SU-DHL-6 (cell line): ENCODE measurements at regions not wholly inside any gene's neighbourhood (a gene's known extent, or its start where the extent isn't known, plus 50 kb on each side); places are given as distances from the start of the nearest gene placed in this dataset.

Experiments used
- H2AFZ ChIP-seq: fragments of 200-600 bp; sonication (generic); 2 replicates; pipeline ENCODE4 v1.6.1; 2014; ENCODE audit warnings: low read depth, mild to moderate bottlenecking, moderate library complexity, mixed read lengths, antibody characterized with exemption, low read length; ENCODE audit not compliant: severe bottlenecking
- H3F3A ChIP-seq: fragments of 200-600 bp; shearing (Covaris generic); 2 replicates; pipeline ENCODE4 v1.6.0; 2016; ENCODE audit warnings: antibody characterized with exemption, mild to moderate bottlenecking; ENCODE audit not compliant: insufficient read depth
- H3K27ac ChIP-seq: fragments of 200-600 bp; sonication (generic); 2 replicates; pipeline ENCODE4 v1.5.1; 2016; ENCODE audit warnings: low read depth, mild to moderate bottlenecking, low read length, moderate library complexity, mixed read lengths
- H3K27me3 ChIP-seq: fragments of 200-600 bp; sonication (generic), shearing (Covaris generic); 2 replicates; pipeline ENCODE4 v1.6.0; 2014; ENCODE audit warnings: mild to moderate bottlenecking, low read length
- H3K36me3 ChIP-seq: fragments of 200-600 bp; sonication (generic); 2 replicates; pipeline ENCODE4 v1.6.1; 2014; ENCODE audit warnings: mild to moderate bottlenecking, low read length, mixed read lengths
- H3K4me2 ChIP-seq: fragments of 300-600, 200-600 bp; shearing (Covaris generic), sonication (generic); 2 replicates; pipeline ENCODE4 v1.6.0; 2014; ENCODE audit warnings: low read length, low read depth, mild to moderate bottlenecking; ENCODE audit not compliant: poor library complexity, severe bottlenecking
- H3K4me3 ChIP-seq: fragments of 200-600 bp; sonication (generic); 2 replicates; pipeline ENCODE4 v1.5.1; 2014; ENCODE audit warnings: antibody characterized with exemption, low read length, mild to moderate bottlenecking, mixed read lengths; ENCODE audit not compliant: insufficient read depth, poor library complexity, severe bottlenecking
- H3K79me2 ChIP-seq: fragments of 200-600 bp; sonication (generic); 2 replicates; pipeline ENCODE4 v1.6.1; 2014; ENCODE audit warnings: mild to moderate bottlenecking, low read length, moderate library complexity; ENCODE audit not compliant: insufficient read depth
- H3K9ac ChIP-seq: fragments of 200-600 bp; sonication (generic); 2 replicates; pipeline ENCODE4 v1.7.0; 2014; ENCODE audit warnings: mild to moderate bottlenecking, low read length
- H3K9me2 ChIP-seq: fragments of 200-600 bp; sonication (generic); replicated peaks from 2 replicates; pipeline ENCODE4 v1.6.1; 2014; ENCODE audit warnings: low read length; ENCODE audit not compliant: insufficient read depth
- H3K9me3 ChIP-seq: fragments of 200-600 bp; sonication (generic); 2 replicates; pipeline ENCODE4 v1.6.1; 2014; ENCODE audit warnings: low read length, mixed read lengths; ENCODE audit not compliant: insufficient read depth
- H4K20me1 ChIP-seq: fragments of 200-600 bp; sonication (generic); 2 replicates; pipeline ENCODE4 v1.6.1; 2014; ENCODE audit warnings: low read depth, mild to moderate bottlenecking, antibody characterized with exemption, low read length, moderate library complexity, mixed read lengths
- EZH2phosphoT487 ChIP-seq: fragments of 200-600 bp; sonication (generic), shearing (Covaris generic); conservative IDR thresholded peaks from 2 replicates; pipeline ENCODE4 v1.6.1; 2018; ENCODE audit warnings: mild to moderate bottlenecking, antibody characterized with exemption, low read length, moderate library complexity, mixed read lengths
- TF ChIP-seq, protein P1 (sequence below): fragments of 200-600 bp; sonication (generic); IDR thresholded peaks from one replicate; pipeline ENCODE4 v1.5.1; 2017; ENCODE audit warnings: antibody characterized with exemption, mild to moderate bottlenecking, low read length, moderate library complexity; ENCODE audit not compliant: insufficient read depth, poor library complexity, severe bottlenecking

DNA sequence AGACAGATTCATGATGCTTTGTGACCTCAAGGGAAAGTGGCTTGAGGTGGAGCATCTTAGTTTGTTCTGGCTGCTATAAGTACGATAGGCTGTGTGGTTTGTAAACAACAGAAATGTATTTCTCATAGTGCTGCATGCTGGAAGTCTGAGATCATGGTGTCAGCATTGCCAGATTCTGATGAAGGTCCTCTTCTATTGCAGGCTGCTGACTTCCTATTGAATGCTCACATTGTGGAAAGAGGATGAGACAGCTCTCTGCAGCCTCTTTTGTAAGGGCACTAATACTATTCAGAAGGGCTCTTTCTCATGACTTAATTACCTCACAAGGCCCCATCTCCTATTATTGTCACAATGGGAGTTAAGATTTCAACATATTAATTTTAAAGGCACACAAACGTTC, 1674.0 kb upstream of the PCDH7 start:
- Histone ChIP-seq H3K27me3 (no peaks in the 10 kb centered on the region), H4K20me1 (no peaks in the 10 kb centered on the region), H3K27ac (no peak overlapping the region), H3F3A (no peaks in the 10 kb centered on the region), H2AFZ (peak overlapping the region; percentile 22), H3K9ac (no peak overlapping the region), H3K79me2 (no peaks in the 10 kb centered on the region), H3K4me3 (no peak overlapping the region), H3K9me2 (no peaks in the 10 kb centered on the region), H3K4me2 (no peak overlapping the region), H3K9me3 (no peaks in the 10 kb centered on the region), H3K36me3 (no peaks in the 10 kb centered on the region)
- TF ChIP-seq EZH2phosphoT487, result no peak
- TF ChIP-seq, protein P1, sequence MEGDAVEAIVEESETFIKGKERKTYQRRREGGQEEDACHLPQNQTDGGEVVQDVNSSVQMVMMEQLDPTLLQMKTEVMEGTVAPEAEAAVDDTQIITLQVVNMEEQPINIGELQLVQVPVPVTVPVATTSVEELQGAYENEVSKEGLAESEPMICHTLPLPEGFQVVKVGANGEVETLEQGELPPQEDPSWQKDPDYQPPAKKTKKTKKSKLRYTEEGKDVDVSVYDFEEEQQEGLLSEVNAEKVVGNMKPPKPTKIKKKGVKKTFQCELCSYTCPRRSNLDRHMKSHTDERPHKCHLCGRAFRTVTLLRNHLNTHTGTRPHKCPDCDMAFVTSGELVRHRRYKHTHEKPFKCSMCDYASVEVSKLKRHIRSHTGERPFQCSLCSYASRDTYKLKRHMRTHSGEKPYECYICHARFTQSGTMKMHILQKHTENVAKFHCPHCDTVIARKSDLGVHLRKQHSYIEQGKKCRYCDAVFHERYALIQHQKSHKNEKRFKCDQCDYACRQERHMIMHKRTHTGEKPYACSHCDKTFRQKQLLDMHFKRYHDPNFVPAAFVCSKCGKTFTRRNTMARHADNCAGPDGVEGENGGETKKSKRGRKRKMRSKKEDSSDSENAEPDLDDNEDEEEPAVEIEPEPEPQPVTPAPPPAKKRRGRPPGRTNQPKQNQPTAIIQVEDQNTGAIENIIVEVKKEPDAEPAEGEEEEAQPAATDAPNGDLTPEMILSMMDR, result no peak

- Histone ChIP-seq H3K36me3 (no peaks in the 10 kb centered on the region), H3K79me2 (no peaks in the 10 kb centered on the region), H4K20me1 (no peaks in the 10 kb centered on the region), H3K27ac (no peak overlapping the region), H3K27me3 (no peaks in the 10 kb centered on the region), H3K9me2 (no peaks in the 10 kb centered on the region), H2AFZ (no peak overlapping the region), H3F3A (no peaks in the 10 kb centered on the region), H3K4me3 (no peak overlapping the region), H3K9ac (no peak overlapping the region), H3K9me3 (no peaks in the 10 kb centered on the region), H3K4me2 (no peak overlapping the region)
- TF ChIP-seq, protein P1, result no peak
- no peak for TF ChIP-seq EZH2phosphoT487
Observed at GRCh38 chr4:29046781-29047180, 1673.4 kb upstream of the PCDH7 start.

DNA sequence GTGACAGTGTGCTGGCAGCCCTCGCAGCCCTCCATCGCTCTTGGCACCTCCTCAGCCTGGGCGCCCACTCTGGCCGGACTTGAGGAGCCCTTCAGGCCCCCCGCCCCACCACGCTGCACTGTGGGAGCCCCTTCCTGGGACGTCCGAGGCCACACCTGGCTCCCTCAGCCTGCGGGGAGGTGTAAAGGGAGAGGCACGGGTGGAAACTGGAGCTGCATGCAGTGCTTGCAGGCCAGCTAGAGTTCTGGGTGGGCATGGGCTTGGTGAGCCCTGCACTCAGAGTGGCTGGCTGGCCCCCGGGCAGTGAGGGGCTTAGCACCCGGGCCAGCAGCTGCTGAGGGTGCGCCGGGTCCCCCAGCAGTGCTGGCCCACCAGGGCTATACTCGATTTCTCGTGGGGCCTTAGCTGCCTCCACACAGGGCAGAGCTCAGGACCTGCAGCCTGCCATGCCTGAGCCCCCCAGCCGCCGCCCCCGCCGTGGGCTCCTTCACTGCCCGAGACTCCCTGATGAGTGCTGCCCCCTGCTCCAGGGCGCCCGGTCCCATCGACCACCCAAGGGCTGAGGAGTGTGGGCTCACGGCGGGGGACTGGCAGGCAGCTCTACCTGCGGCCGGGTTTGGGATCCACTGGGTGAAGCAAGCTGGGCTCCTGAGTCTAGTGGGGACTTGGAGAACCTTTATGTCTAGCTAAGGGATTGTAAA, 1672.7 kb upstream of the PCDH7 start:
- H4K20me1 ChIP-seq, result no peaks in the 10 kb centered on the region
- H3K79me2 ChIP-seq, result no peaks in the 10 kb centered on the region
- TF ChIP-seq, protein P1, result no peak
- no peak for TF ChIP-seq EZH2phosphoT487
- no peak overlapping the region for H3K27ac ChIP-seq
- no peak overlapping the region for H3K9ac ChIP-seq
- no peaks in the 10 kb centered on the region for H3K36me3 ChIP-seq
- H3K9me2 ChIP-seq, result no peaks in the 10 kb centered on the region
- no peak overlapping the region for H2AFZ ChIP-seq
- H3K4me2 ChIP-seq, result no peak overlapping the region
- H3K4me3 ChIP-seq, result no peak overlapping the region
- no peaks in the 10 kb centered on the region for H3K27me3 ChIP-seq
- H3K9me3 ChIP-seq, result no peaks in the 10 kb centered on the region
- H3F3A ChIP-seq, result no peaks in the 10 kb centered on the region
